H9 (cell line): ENCODE measurements at regions not wholly inside any gene's neighbourhood (a gene's known extent, or its start where the extent isn't known, plus 50 kb on each side); places are given as distances from the start of the nearest gene placed in this dataset.

ENCODE experiments used
- DNase-seq: peaks from one replicate; pipeline ENCODE4 v3.0.0-alpha.2; 2017
- H2AFZ ChIP-seq: one replicate; pipeline ENCODE4 v1.6.1; 2013; ENCODE audit warnings: mild to moderate bottlenecking, low read length, control low read depth, moderate library complexity
- H2AK5ac ChIP-seq: 2 replicates; pipeline ENCODE4 v1.6.1; 2013; ENCODE audit warnings: low read length, control low read depth, mixed read lengths; ENCODE audit not compliant: insufficient read length
- H2BK120ac ChIP-seq: one replicate; pipeline ENCODE4 v1.6.1; 2013; ENCODE audit warnings: low read depth, mild to moderate bottlenecking, low read length, control low read depth, inconsistent platforms; ENCODE audit not compliant: poor library complexity, severe bottlenecking
- H2BK12ac ChIP-seq: 2 replicates; pipeline ENCODE4 v1.6.1; 2013; ENCODE audit warnings: low read length, control low read depth, mixed read lengths, low read depth; ENCODE audit not compliant: insufficient read length
- H2BK15ac ChIP-seq: 2 replicates; pipeline ENCODE4 v1.6.1; 2013; ENCODE audit warnings: low read depth, low read length, control low read depth
- H2BK20ac ChIP-seq: one replicate; pipeline ENCODE4 v1.6.1; 2013; ENCODE audit warnings: low read depth, mild to moderate bottlenecking, low read length, control low read depth, inconsistent platforms; ENCODE audit not compliant: poor library complexity, severe bottlenecking
- H2BK5ac ChIP-seq: 2 replicates; pipeline ENCODE4 v1.6.1; 2013; ENCODE audit warnings: low read length, control low read depth, mixed read lengths; ENCODE audit not compliant: insufficient read length
- H3K14ac ChIP-seq: 2 replicates; pipeline ENCODE4 v1.6.1; 2013; ENCODE audit warnings: low read length, control low read depth; ENCODE audit not compliant: insufficient read depth
- H3K18ac ChIP-seq: 2 replicates; pipeline ENCODE4 v1.6.1; 2013; ENCODE audit warnings: low read depth, mild to moderate bottlenecking, mixed read lengths, low read length, control low read depth; ENCODE audit not compliant: insufficient read length
- H3K23ac ChIP-seq: 2 replicates; pipeline ENCODE4 v1.6.1; 2013; ENCODE audit warnings: low read length, control low read depth, mixed read lengths, low read depth; ENCODE audit not compliant: insufficient read length
- H3K23me2 ChIP-seq: 2 replicates; pipeline ENCODE4 v1.6.1; 2013; ENCODE audit warnings: low read depth, mild to moderate bottlenecking, mixed read lengths, low read length, control low read depth; ENCODE audit not compliant: insufficient read length, poor library complexity, severe bottlenecking
- H3K27ac ChIP-seq: 2 replicates; pipeline ENCODE4 v1.5.1; 2013; ENCODE audit warnings: low read length, control low read depth, mixed read lengths, low read depth; ENCODE audit not compliant: insufficient read length
- H3K27me3 ChIP-seq: 2 replicates; pipeline ENCODE4 v1.6.1; 2013; ENCODE audit warnings: low read length, control low read depth, inconsistent platforms; ENCODE audit not compliant: insufficient read depth
- H3K4ac ChIP-seq: 2 replicates; pipeline ENCODE4 v1.6.1; 2013; ENCODE audit warnings: low read depth, mild to moderate bottlenecking, control low read depth, inconsistent platforms, low read length, moderate library complexity
- H3K4me1 ChIP-seq: 2 replicates; pipeline ENCODE4 v1.6.1; 2013; ENCODE audit warnings: low read length, control low read depth, inconsistent platforms; ENCODE audit not compliant: insufficient read depth
- H3K4me2 ChIP-seq: 2 replicates; pipeline ENCODE4 v1.6.1; 2013; ENCODE audit warnings: low read length, control low read depth, mixed read lengths; ENCODE audit not compliant: insufficient read length, insufficient read depth
- H3K56ac ChIP-seq: 2 replicates; pipeline ENCODE4 v1.6.1; 2013; ENCODE audit warnings: low read depth, mild to moderate bottlenecking, mixed read lengths, low read length, control low read depth; ENCODE audit not compliant: insufficient read length
- H3K79me1 ChIP-seq: 2 replicates; pipeline ENCODE4 v1.6.1; 2013; ENCODE audit warnings: low read depth, mild to moderate bottlenecking, moderate library complexity, low read length, control low read depth, inconsistent platforms; ENCODE audit not compliant: insufficient read depth, poor library complexity, severe bottlenecking
- H3K79me2 ChIP-seq: 2 replicates; pipeline ENCODE4 v1.6.1; 2013; ENCODE audit warnings: low read length, control low read depth, inconsistent platforms; ENCODE audit not compliant: insufficient read depth
- H3K9ac ChIP-seq: 2 replicates; pipeline ENCODE4 v1.6.1; 2013; ENCODE audit warnings: low read length, control low read depth, mixed read lengths; ENCODE audit not compliant: insufficient read length; ENCODE audit errors: extremely low read depth
- H3K9me3 ChIP-seq: one replicate; pipeline ENCODE4 v1.6.1; 2013; ENCODE audit warnings: low read depth, low read length, inconsistent platforms; ENCODE audit not compliant: control insufficient read depth
- H3T11ph ChIP-seq: one replicate; pipeline ENCODE4 v1.6.1; 2013; ENCODE audit warnings: mild to moderate bottlenecking, low read length, control low read depth, inconsistent platforms
- H4K20me1 ChIP-seq: one replicate; pipeline ENCODE4 v1.6.1; 2013; ENCODE audit not compliant: control insufficient read depth, insufficient read length, insufficient read depth
- H4K5ac ChIP-seq: 2 replicates; pipeline ENCODE4 v1.6.1; 2013; ENCODE audit warnings: low read depth, mild to moderate bottlenecking, mixed read lengths, low read length, control low read depth; ENCODE audit not compliant: insufficient read length
- H4K8ac ChIP-seq: replicated peaks from 2 replicates; pipeline ENCODE4 v1.6.1; 2013; ENCODE audit warnings: low read length, control low read depth, mixed read lengths, low read depth; ENCODE audit not compliant: insufficient read length
- H4K91ac ChIP-seq: 2 replicates; pipeline ENCODE4 v1.6.1; 2013; ENCODE audit warnings: low read depth, mild to moderate bottlenecking, moderate library complexity, mixed read lengths, low read length, control low read depth; ENCODE audit not compliant: insufficient read length
- H3K27ac Mint-ChIP-seq, 3 experiments: 2 replicates in 2 of 3; 3 replicates in 1 of 3; pipeline ENCODE4 v1.8.0; 2020 to 2021; ENCODE audit warnings: mixed read lengths in 3 of 3, mild to moderate bottlenecking in 1 of 3, moderate library complexity in 1 of 3
- H3K27me3 Mint-ChIP-seq: 2 replicates; pipeline ENCODE4 v1.8.0; 2021; ENCODE audit warnings: low read depth, mild to moderate bottlenecking, moderate library complexity, mixed read lengths
- H3K36me3 Mint-ChIP-seq, 3 experiments: 2 replicates in 2 of 3; 3 replicates in 1 of 3; pipeline ENCODE4 v1.8.0; 2020 to 2021; ENCODE audit warnings: low read depth in 3 of 3, mixed read lengths in 3 of 3; ENCODE audit not compliant: insufficient read depth in 1 of 3
- H3K4me1 Mint-ChIP-seq, 2 experiments: 2 replicates each; pipeline ENCODE4 v1.8.0; 2020; ENCODE audit warnings: mixed read lengths in 2 of 2
- H3K4me3 Mint-ChIP-seq, 2 experiments: 2 replicates in 1 of 2; 3 replicates in 1 of 2; pipeline ENCODE4 v1.8.0; 2020 to 2021; ENCODE audit warnings: mild to moderate bottlenecking in 2 of 2, mixed read lengths in 2 of 2, moderate library complexity in 1 of 2
- H3K9me3 Mint-ChIP-seq, 2 experiments: 2 replicates in 1 of 2; 3 replicates in 1 of 2; pipeline ENCODE4 v1.8.0; 2020; ENCODE audit warnings: mild to moderate bottlenecking in 2 of 2, mixed read lengths in 2 of 2, moderate library complexity in 1 of 2
- WGBS: extraction: QIAGEN DNeasy Blood & Tissue Kit; methylation state at CpG from one replicate; pipeline ENCODE4 v1.1.7; 2013; ENCODE audit warnings: missing lambda C conversion rate, low lambda C conversion rate, mixed read lengths; ENCODE audit not compliant: insufficient read length; ENCODE audit errors: extremely low coverage; 5-methylcytosine and 5-hydroxymethylcytosine counted together
- TF ChIP-seq, protein P1 (sequence below): fragments of 200-600 bp; sonication (generic); conservative IDR thresholded peaks from 3 replicates; pipeline ENCODE4 v1.8.0; 2021; ENCODE audit warnings: antibody characterized with exemption, mild to moderate bottlenecking

DNA sequence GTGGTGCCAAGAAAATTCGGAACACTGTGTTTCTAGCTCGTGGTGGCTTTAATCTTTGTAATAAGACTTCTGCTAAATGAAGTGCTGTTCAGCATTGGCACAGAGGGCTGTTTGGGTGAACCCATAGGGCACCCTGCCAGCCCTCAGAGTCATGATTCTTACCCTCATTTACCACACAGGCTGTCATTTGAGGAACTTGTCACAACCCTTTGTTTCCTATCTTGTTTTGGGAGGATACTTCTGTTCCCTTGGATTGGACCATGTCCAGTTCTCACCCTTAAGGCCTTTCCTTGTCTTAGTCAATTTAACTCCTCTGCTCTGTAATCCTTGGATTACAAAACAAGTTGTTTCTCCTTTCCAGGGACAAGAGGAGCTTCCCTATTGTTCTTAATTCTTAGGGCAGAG is 225.7 kb downstream of the MTX2 start:
- H4K20me1 ChIP-seq: no peaks in the 10 kb centered on the region
- H3K4ac ChIP-seq: no peak overlapping the region
- H2BK15ac ChIP-seq: no peak overlapping the region
- no peaks in the 10 kb centered on the region for H3K9me3 ChIP-seq
- H3K79me2 ChIP-seq: no peaks in the 10 kb centered on the region
- H3K79me1 ChIP-seq: no peaks in the 10 kb centered on the region
- no peak overlapping the region for H3K9ac ChIP-seq
- H3K4me1 Mint-ChIP-seq: peaks cover 5 to 15% of the 10 kb centered on the region in 2 experiments
- H3K36me3 Mint-ChIP-seq: no peaks in the 10 kb centered on the region
- H2BK5ac ChIP-seq: no peak overlapping the region
- no peak overlapping the region for H3K4me3 Mint-ChIP-seq
- H3K23me2 ChIP-seq: peaks cover 5% of the 10 kb centered on the region
- no peak for DNase-seq
- no peaks in the 10 kb centered on the region for H3K9me3 Mint-ChIP-seq
- no peak overlapping the region for H3T11ph ChIP-seq
- H3K14ac ChIP-seq: no peak overlapping the region
- no peak overlapping the region for H2BK120ac ChIP-seq
- no peak overlapping the region for H2AFZ ChIP-seq
- no CpG with 5 or more reads among the region's 2 CpGs for WGBS
- H4K8ac ChIP-seq: no peak overlapping the region
- no peak overlapping the region for H4K5ac ChIP-seq
- H3K23ac ChIP-seq: no peak overlapping the region
- H3K27ac Mint-ChIP-seq: no peak overlapping the region
- H4K91ac ChIP-seq: no peak overlapping the region
- H3K18ac ChIP-seq: no peak overlapping the region
- H3K27me3 Mint-ChIP-seq: peaks cover 38% of the 10 kb centered on the region
- H3K56ac ChIP-seq: no peak overlapping the region
- no peak overlapping the region for H3K27ac ChIP-seq
- TF ChIP-seq, protein P1, sequence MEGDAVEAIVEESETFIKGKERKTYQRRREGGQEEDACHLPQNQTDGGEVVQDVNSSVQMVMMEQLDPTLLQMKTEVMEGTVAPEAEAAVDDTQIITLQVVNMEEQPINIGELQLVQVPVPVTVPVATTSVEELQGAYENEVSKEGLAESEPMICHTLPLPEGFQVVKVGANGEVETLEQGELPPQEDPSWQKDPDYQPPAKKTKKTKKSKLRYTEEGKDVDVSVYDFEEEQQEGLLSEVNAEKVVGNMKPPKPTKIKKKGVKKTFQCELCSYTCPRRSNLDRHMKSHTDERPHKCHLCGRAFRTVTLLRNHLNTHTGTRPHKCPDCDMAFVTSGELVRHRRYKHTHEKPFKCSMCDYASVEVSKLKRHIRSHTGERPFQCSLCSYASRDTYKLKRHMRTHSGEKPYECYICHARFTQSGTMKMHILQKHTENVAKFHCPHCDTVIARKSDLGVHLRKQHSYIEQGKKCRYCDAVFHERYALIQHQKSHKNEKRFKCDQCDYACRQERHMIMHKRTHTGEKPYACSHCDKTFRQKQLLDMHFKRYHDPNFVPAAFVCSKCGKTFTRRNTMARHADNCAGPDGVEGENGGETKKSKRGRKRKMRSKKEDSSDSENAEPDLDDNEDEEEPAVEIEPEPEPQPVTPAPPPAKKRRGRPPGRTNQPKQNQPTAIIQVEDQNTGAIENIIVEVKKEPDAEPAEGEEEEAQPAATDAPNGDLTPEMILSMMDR: no peak
- peaks cover 3% of the 10 kb centered on the region; the same call in 1 of the 2 replicates for H3K4me1 ChIP-seq
- no peak overlapping the region for H2AK5ac ChIP-seq
- no peak overlapping the region for H2BK20ac ChIP-seq
- H3K27me3 ChIP-seq: no peaks in the 10 kb centered on the region
- no peak overlapping the region for H3K4me2 ChIP-seq
- no peak overlapping the region for H2BK12ac ChIP-seq
